Testis (tissue), 2 donors: ENCODE measurements at regions not wholly inside any gene's neighbourhood (a gene's known extent, or its start where the extent isn't known, plus 50 kb on each side); places are given as distances from the start of the nearest gene placed in this dataset.

ENCODE experiments used
- CTCF ChIP-seq, 3 experiments: fragments of 450-650 bp in 2 of 3; fragments of 200-600 bp in 1 of 3; sonication (generic) in 1 of 3; IDR thresholded peaks; one replicate each; pipeline ENCODE4 v1.5.1; 2016 to 2019; ENCODE audit warnings: antibody characterized with exemption in 3 of 3, mild to moderate bottlenecking in 2 of 3, moderate library complexity in 1 of 3
- POLR2A ChIP-seq: fragments of 450-650 bp; IDR thresholded peaks from one replicate; pipeline ENCODE4 v1.6.1; 2017; ENCODE audit warnings: antibody characterized with exemption, mild to moderate bottlenecking, moderate library complexity

GRCh38 chr20:56808117-56808725, 179.1 kb downstream of the TFAP2C start:
- TF ChIP-seq CTCF (IDR thresholded peaks at IDR 0.05) (no peak), POLR2A (no peak)
